CD4-positive, alpha-beta memory T cell (primary cell): ENCODE measurements at regions not wholly inside any gene's neighbourhood (a gene's known extent, or its start where the extent isn't known, plus 50 kb on each side); places are given as distances from the start of the nearest gene placed in this dataset.

Source experiments
- CTCF ChIA-PET: fragments of 350-600 bp; sonication (Branson Sonifier 250); formaldehyde crosslinking; loops from one replicate; lab custom pipeline; 2021; ENCODE audit warnings: inconsistent platforms; ENCODE audit not compliant: partially characterized antibody; lab: Charles Lee
- POLR2A ChIA-PET: fragments of 350-600 bp; sonication (Branson Sonifier 250); formaldehyde crosslinking; loops from one replicate; lab custom pipeline; 2021; ENCODE audit not compliant: partially characterized antibody; lab: Charles Lee
- DNase-seq, 5 donors: peaks; one replicate each; pipeline versions ENCODE4 v3.0.0 to v3.0.0-alpha.2; 2020 to 2022; ENCODE audit warnings: mixed read lengths in 1 of 5
- H3K27ac ChIP-seq: one replicate; pipeline ENCODE4 v1.7.0; 2013; ENCODE audit warnings: low read depth, low read length
- H3K27me3 ChIP-seq: 2 replicates; pipeline ENCODE4 v1.7.0; 2013; ENCODE audit warnings: mild to moderate bottlenecking, low read length, moderate library complexity; ENCODE audit not compliant: insufficient read depth
- H3K36me3 ChIP-seq: 2 replicates; pipeline ENCODE4 v1.7.0; 2013; ENCODE audit warnings: mild to moderate bottlenecking, low read length, moderate library complexity; ENCODE audit not compliant: insufficient read depth
- H3K4me1 ChIP-seq: 2 replicates; pipeline ENCODE4 v1.7.0; 2013; ENCODE audit warnings: mild to moderate bottlenecking, low read length, moderate library complexity; ENCODE audit not compliant: insufficient read depth
- H3K4me3 ChIP-seq, 2 donors: one replicate each; pipeline ENCODE4 v1.7.0; 2013; ENCODE audit warnings: low read length in 2 of 2, mild to moderate bottlenecking in 1 of 2
- H3K9me3 ChIP-seq, 2 donors: one replicate each; pipeline ENCODE4 v1.7.0; 2013; ENCODE audit warnings: low read length in 2 of 2, control low read depth in 1 of 2; ENCODE audit not compliant: control insufficient read depth in 1 of 2
- H3K27ac Mint-ChIP-seq, 7 donors: one replicate each; pipeline ENCODE4 v1.8.0; 2020 to 2021; ENCODE audit warnings: mixed read lengths in 7 of 7, mild to moderate bottlenecking in 6 of 7, inconsistent platforms in 3 of 7, moderate library complexity in 3 of 7
- H3K27me3 Mint-ChIP-seq, 2 donors: one replicate each; pipeline ENCODE4 v1.8.0; 2020 to 2021; ENCODE audit warnings: mixed read lengths in 2 of 2
- H3K36me3 Mint-ChIP-seq, 2 donors: one replicate each; pipeline ENCODE4 v1.8.0; 2020 to 2021; ENCODE audit warnings: mixed read lengths in 2 of 2, inconsistent platforms in 1 of 2, mild to moderate bottlenecking in 1 of 2
- H3K4me1 Mint-ChIP-seq, 4 donors: one replicate each; pipeline ENCODE4 v1.8.0; 2020 to 2021; ENCODE audit warnings: mixed read lengths in 4 of 4, mild to moderate bottlenecking in 1 of 4
- H3K4me3 Mint-ChIP-seq, 8 donors: one replicate each; pipeline ENCODE4 v1.8.0; 2020 to 2021; ENCODE audit warnings: mixed read lengths in 8 of 8, mild to moderate bottlenecking in 7 of 8, moderate library complexity in 6 of 8, inconsistent platforms in 3 of 8
- H3K9me3 Mint-ChIP-seq, 8 donors: one replicate each; pipeline ENCODE4 v1.8.0; 2020 to 2021; ENCODE audit warnings: mixed read lengths in 8 of 8, mild to moderate bottlenecking in 5 of 8, inconsistent platforms in 3 of 8, moderate library complexity in 1 of 8
- intact Hi-C: fragments of 100-400 bp; cut with micrococcal nuclease; formaldehyde crosslinking; loops from one replicate; pipeline ENCODE4 v1.15.1; 2023

GRCh38 chr5:144101616-144102015, 68.8 kb downstream of the YIPF5 start:
- H3K27ac ChIP-seq = no peak overlapping the region
- Mint-ChIP-seq H3K27me3 (peaks cover 2 to 5% of the 10 kb centered on the region in 2 donors), H3K9me3 (peaks cover 0 to 7% (median 0%) of the 10 kb centered on the region in 8 donors), H3K4me3 (no peak overlapping the region), H3K4me1 (no peaks in the 10 kb centered on the region), H3K27ac (no peak overlapping the region), H3K36me3 (no peaks in the 10 kb centered on the region)
- ChIA-PET CTCF (no interaction called here), POLR2A (no interaction called here)
- H3K4me1 ChIP-seq = no peaks in the 10 kb centered on the region
- H3K9me3 ChIP-seq = no peaks in the 10 kb centered on the region
- no peaks in the 10 kb centered on the region for H3K36me3 ChIP-seq
- H3K4me3 ChIP-seq = no peak overlapping the region
- no peak for DNase-seq
- intact Hi-C loops = no loop called here
- H3K27me3 ChIP-seq = no peaks in the 10 kb centered on the region

GRCh38 chr5:144102361-144102760, 68.1 kb downstream of the YIPF5 start:
- Mint-ChIP-seq H3K27me3 (peaks cover 4 to 5% of the 10 kb centered on the region in 2 donors), H3K9me3 (peaks cover 0 to 5% (median 0%) of the 10 kb centered on the region in 8 donors), H3K36me3 (no peaks in the 10 kb centered on the region), H3K27ac (no peak overlapping the region), H3K4me1 (no peaks in the 10 kb centered on the region), H3K4me3 (no peak overlapping the region)
- POLR2A ChIA-PET = no interaction called here
- no peaks in the 10 kb centered on the region for H3K9me3 ChIP-seq
- intact Hi-C loops = no loop called here
- H3K27me3 ChIP-seq = no peaks in the 10 kb centered on the region
- no peak for DNase-seq
- CTCF ChIA-PET = no interaction called here
- no peaks in the 10 kb centered on the region for H3K4me1 ChIP-seq
- no peak overlapping the region for H3K27ac ChIP-seq
- no peaks in the 10 kb centered on the region for H3K36me3 ChIP-seq
- no peak overlapping the region for H3K4me3 ChIP-seq

- Histone ChIP-seq H3K36me3 (no peaks in the 10 kb centered on the region), H3K27me3 (no peaks in the 10 kb centered on the region), H3K9me3 (no peaks in the 10 kb centered on the region), H3K4me3 (no peak overlapping the region), H3K27ac (no peak overlapping the region), H3K4me1 (no peaks in the 10 kb centered on the region)
- no peak for DNase-seq
- Mint-ChIP-seq H3K27me3 (peaks cover 4 to 5% of the 10 kb centered on the region in 2 donors), H3K27ac (no peak overlapping the region), H3K36me3 (no peaks in the 10 kb centered on the region), H3K4me1 (no peaks in the 10 kb centered on the region), H3K4me3 (no peak overlapping the region), H3K9me3 (peaks cover 0 to 2% (median 0%) of the 10 kb centered on the region in 8 donors)
- intact Hi-C loops = no loop called here
- CTCF ChIA-PET = no interaction called here
- POLR2A ChIA-PET = no interaction called here
Observed at GRCh38 chr5:144102979-144103378, 67.5 kb downstream of the YIPF5 start.

GRCh38 chr5:144103611-144104485, 66.6 kb downstream of the YIPF5 start:
- POLR2A ChIA-PET = no interaction called here
- no peak overlapping the region for H3K4me3 Mint-ChIP-seq
- intact Hi-C loops = no loop called here

GRCh38 chr5:144105371-144105770, 65.1 kb downstream of the YIPF5 start:
- Mint-ChIP-seq H3K4me3 (no peak overlapping the region), H3K36me3 (no peaks in the 10 kb centered on the region), H3K27me3 (peaks cover 5 to 10% of the 10 kb centered on the region in 2 donors), H3K9me3 (peaks cover 0 to 2% (median 0%) of the 10 kb centered on the region in 8 donors), H3K27ac (no peak overlapping the region), H3K4me1 (no peaks in the 10 kb centered on the region)
- CTCF ChIA-PET = no interaction called here
- H3K4me1 ChIP-seq = no peaks in the 10 kb centered on the region
- H3K27me3 ChIP-seq = peaks cover 4% of the 10 kb centered on the region
- POLR2A ChIA-PET = no interaction called here
- intact Hi-C loops = no loop called here
- no peak for DNase-seq
- no peaks in the 10 kb centered on the region for H3K36me3 ChIP-seq
- H3K9me3 ChIP-seq = no peaks in the 10 kb centered on the region
- no peak overlapping the region for H3K27ac ChIP-seq
- no peak overlapping the region for H3K4me3 ChIP-seq

More at GRCh38 chr5:144103611-144104485, 66.6 kb downstream of the YIPF5 start:
- H3K27ac Mint-ChIP-seq = no peak overlapping the region
- Histone ChIP-seq H3K9me3 (no peaks in the 10 kb centered on the region), H3K27ac (no peak overlapping the region), H3K4me1 (no peaks in the 10 kb centered on the region), H3K36me3 (no peaks in the 10 kb centered on the region), H3K27me3 (peaks cover 2% of the 10 kb centered on the region), H3K4me3 (no peak overlapping the region)
- H3K27me3 Mint-ChIP-seq = peaks cover 5 to 6% of the 10 kb centered on the region in 2 donors
- H3K4me1 Mint-ChIP-seq = no peaks in the 10 kb centered on the region
- DNase-seq = no peak
- peaks cover 0 to 2% (median 0%) of the 10 kb centered on the region in 8 donors for H3K9me3 Mint-ChIP-seq
- H3K36me3 Mint-ChIP-seq = no peaks in the 10 kb centered on the region
- CTCF ChIA-PET = no interaction called here

GRCh38 chr5:144108131-144108530, 62.3 kb downstream of the YIPF5 start:
- Histone ChIP-seq H3K27ac (no peak overlapping the region), H3K27me3 (peaks cover 4% of the 10 kb centered on the region), H3K36me3 (no peaks in the 10 kb centered on the region), H3K4me3 (no peak overlapping the region), H3K9me3 (no peaks in the 10 kb centered on the region), H3K4me1 (no peaks in the 10 kb centered on the region)
- no peaks in the 10 kb centered on the region for H3K4me1 Mint-ChIP-seq
- no peak overlapping the region for H3K27ac Mint-ChIP-seq
- CTCF ChIA-PET = no interaction called here
- peaks cover 10 to 16% of the 10 kb centered on the region in 2 donors for H3K27me3 Mint-ChIP-seq
- peaks cover 0 to 3% (median 0%) of the 10 kb centered on the region in 8 donors for H3K9me3 Mint-ChIP-seq
- POLR2A ChIA-PET = no interaction called here
- H3K36me3 Mint-ChIP-seq = no peaks in the 10 kb centered on the region
- H3K4me3 Mint-ChIP-seq = no peak overlapping the region
- intact Hi-C loops = no loop called here
- DNase-seq = no peak
